GM13977 (cell line): ENCODE measurements at regions not wholly inside any gene's neighbourhood (a gene's known extent, or its start where the extent isn't known, plus 50 kb on each side); places are given as distances from the start of the nearest gene placed in this dataset.

ENCODE experiments used
- DNase-seq: peaks from one replicate; pipeline ENCODE4 v3.0.0; 2012; ENCODE audit warnings: low spot score
- CTCF ChIP-seq: IDR thresholded peaks from 2 replicates; pipeline ENCODE4 v1.5.1; 2012; ENCODE audit warnings: mild to moderate bottlenecking, control low read depth; ENCODE audit not compliant: insufficient read depth; ENCODE audit errors: extremely low read depth, missing control alignments
- in situ Hi-C: fragments of 300-500 bp; cut with MboI; formaldehyde crosslinking; loops from one replicate; pipeline ENCODE4 v1.12.0; 2022; ENCODE audit warnings: low sequenced_read_pairs, low pct_unique_long_range_greater_than_20kb, mixed read lengths, inconsistent platforms; ENCODE audit not compliant: unreplicated experiment

- TF ChIP-seq CTCF: no peak
- in situ Hi-C loops: no loop called here
- DNase-seq: no peak
Measured at GRCh38 chr14:66056268-66056907, 429.8 kb upstream of the CCDC196 start.

- no peak for TF ChIP-seq CTCF
- no peak for DNase-seq
- in situ Hi-C loops: no loop called here
Measured at GRCh38 chr14:66056926-66057552, 429.1 kb upstream of the CCDC196 start.

- in situ Hi-C loops: no loop called here
- no peak for TF ChIP-seq CTCF
Measured at GRCh38 chr14:66065188-66065587, 421.0 kb upstream of the CCDC196 start.

GRCh38 chr14:66066981-66067776 is 419.0 kb upstream of the CCDC196 start:
- no peak for DNase-seq
- in situ Hi-C loops: no loop called here
- TF ChIP-seq CTCF: no peak

More at GRCh38 chr14:66065188-66065587, 421.0 kb upstream of the CCDC196 start:
- DNase-seq: no peak

- TF ChIP-seq CTCF: no peak
- no peak for DNase-seq
- in situ Hi-C loops: no loop called here
Measured at GRCh38 chr14:66069036-66069435, 417.1 kb upstream of the CCDC196 start.

GRCh38 chr14:66069830-66070541 is 416.2 kb upstream of the CCDC196 start:
- in situ Hi-C loops: no loop called here
- no peak for TF ChIP-seq CTCF
- no peak for DNase-seq
